B cell (primary cell): ENCODE measurements at regions not wholly inside any gene's neighbourhood (a gene's known extent, or its start where the extent isn't known, plus 50 kb on each side); places are given as distances from the start of the nearest gene placed in this dataset.

Source experiments
- ATAC-seq: fragments of 200-7000 bp; cut with Tn5 transposase; one replicate; pipeline ENCODE4 v1.10.0; 2021; ENCODE audit warnings: low read depth, mild to moderate bottlenecking, moderate number of reproducible peaks, moderate library complexity
- CTCF ChIA-PET: fragments of 350-600 bp; sonication (Branson Sonifier 250); formaldehyde crosslinking; loops from one replicate; lab custom pipeline; 2021; ENCODE audit warnings: antibody characterized with exemption, inconsistent platforms; lab: Charles Lee
- POLR2A ChIA-PET: fragments of 350-600 bp; sonication (Branson Sonifier 250); formaldehyde crosslinking; loops from one replicate; lab custom pipeline; 2021; ENCODE audit warnings: antibody characterized with exemption; lab: Charles Lee
- DNase-seq: peaks from one replicate; pipeline ENCODE4 v3.0.0; 2013
- H2AFZ ChIP-seq: 2 replicates; pipeline ENCODE4 v1.6.1; 2012; ENCODE audit warnings: mild to moderate bottlenecking, low read depth, low read length; ENCODE audit not compliant: insufficient read depth, poor library complexity, severe bottlenecking
- H3K27ac ChIP-seq, 2 donors: 1 replicate in 1 of 2; 2 replicates in 1 of 2; pipeline ENCODE4 v1.5.1; 2012 to 2013; ENCODE audit warnings: low read length in 2 of 2, mild to moderate bottlenecking in 2 of 2, moderate library complexity in 1 of 2
- H3K27me3 ChIP-seq, 4 experiments: fragments of 200-600 bp in 1 of 4; sonication (generic) in 1 of 4; replicated peaks in 1 of 4; 1 replicate in 2 of 4; 2 replicates in 2 of 4; pipeline versions ENCODE4 v1.6.1 to v1.7.0; 2013 to 2016; ENCODE audit warnings: low read length in 3 of 4, mild to moderate bottlenecking in 2 of 4, mixed read lengths in 1 of 4, moderate library complexity in 1 of 4; ENCODE audit not compliant: insufficient read depth in 4 of 4, control insufficient read depth in 3 of 4; ENCODE audit errors: control extremely low read depth in 1 of 4
- H3K36me3 ChIP-seq, 2 experiments: replicated peaks in 1 of 2; 1 replicate in 1 of 2; 2 replicates in 1 of 2; pipeline versions ENCODE4 v1.6.1 to v1.7.1; 2013; ENCODE audit warnings: low read length in 1 of 2; ENCODE audit not compliant: insufficient read depth in 2 of 2, control insufficient read depth in 1 of 2; ENCODE audit errors: control extremely low read depth in 1 of 2, extremely low read depth in 1 of 2
- H3K4me1 ChIP-seq, 2 donors: fragments of 200-600 bp in 1 of 2; sonication (generic) in 1 of 2; 1 replicate in 1 of 2; 2 replicates in 1 of 2; pipeline versions ENCODE4 v1.5.1 to v1.6.1; 2013 to 2017; ENCODE audit warnings: low read length in 2 of 2; ENCODE audit not compliant: control insufficient read depth in 2 of 2, insufficient read depth in 2 of 2
- H3K4me2 ChIP-seq: replicated peaks from 2 replicates; pipeline ENCODE3; 2012; ENCODE audit warnings: mild to moderate bottlenecking, low read depth, low read length; ENCODE audit not compliant: poor library complexity, severe bottlenecking
- H3K4me3 ChIP-seq, 5 experiments: fragments of 200-600 bp in 1 of 5; sonication (generic) in 1 of 5; 1 replicate in 3 of 5; 2 replicates in 2 of 5; pipeline versions ENCODE4 v1.5.1 to v1.7.0; 2011 to 2016; ENCODE audit warnings: low read length in 4 of 5, mild to moderate bottlenecking in 4 of 5, low read depth in 2 of 5, control low read depth in 1 of 5, moderate library complexity in 1 of 5; ENCODE audit not compliant: insufficient read depth in 1 of 5; ENCODE audit errors: control extremely low read depth in 1 of 5, extremely low read depth in 1 of 5
- H3K79me2 ChIP-seq: fragments of 200-600 bp; sonication (generic); one replicate; pipeline ENCODE4 v1.6.0; 2016; ENCODE audit warnings: low read length; ENCODE audit not compliant: control insufficient read depth, insufficient read depth
- H3K9ac ChIP-seq: fragments of 200-600 bp; sonication (generic); 2 replicates; pipeline ENCODE4 v1.6.1; 2017; ENCODE audit warnings: mild to moderate bottlenecking, low read length, moderate library complexity
- H3K9me3 ChIP-seq, 3 donors: one replicate each; pipeline versions ENCODE4 v1.6.1 to v1.7.1; 2013; ENCODE audit warnings: low read length in 2 of 3; ENCODE audit not compliant: control insufficient read depth in 2 of 3, insufficient read depth in 1 of 3; ENCODE audit errors: control extremely low read depth in 1 of 3
- H4K20me1 ChIP-seq: 2 replicates; pipeline ENCODE4 v1.6.0; 2012; ENCODE audit warnings: mild to moderate bottlenecking, low read length; ENCODE audit not compliant: insufficient read depth, control insufficient read depth, poor library complexity, severe bottlenecking
- H3K27ac Mint-ChIP-seq: one replicate; pipeline ENCODE4 v1.8.0; 2021; ENCODE audit warnings: mixed read lengths
- H3K27me3 Mint-ChIP-seq: one replicate; pipeline ENCODE4 v1.8.0; 2021; ENCODE audit warnings: mixed read lengths
- H3K4me1 Mint-ChIP-seq: one replicate; pipeline ENCODE4 v1.8.0; 2021; ENCODE audit warnings: mixed read lengths
- H3K4me3 Mint-ChIP-seq: one replicate; pipeline ENCODE4 v1.8.0; 2021; ENCODE audit warnings: mixed read lengths
- H3K9me3 Mint-ChIP-seq: one replicate; pipeline ENCODE4 v1.8.0; 2022; ENCODE audit warnings: mixed read lengths; ENCODE audit not compliant: insufficient read depth
- CTCF ChIP-seq: fragments of 200-600 bp; IDR thresholded peaks from one replicate; pipeline ENCODE4 v1.8.0; 2022; ENCODE audit warnings: antibody characterized with exemption, mild to moderate bottlenecking
- EZH2 ChIP-seq: IDR thresholded peaks from 2 replicates; pipeline ENCODE4 v1.6.1; 2012; ENCODE audit warnings: borderline replicate concordance, low read depth, mild to moderate bottlenecking, moderate library complexity, low read length; ENCODE audit not compliant: insufficient read depth, poor library complexity, severe bottlenecking
- WGBS: methylation state at CpG from one replicate; pipeline ENCODE4 v1.1.5; 2013; ENCODE audit warnings: missing lambda C conversion rate; ENCODE audit not compliant: insufficient coverage; 5-methylcytosine and 5-hydroxymethylcytosine counted together
- intact Hi-C: fragments of 100-400 bp; cut with micrococcal nuclease; formaldehyde crosslinking; loops from one replicate; pipeline ENCODE4 v1.10.0; 2022

GRCh38 chr6:164547076-164547475, 762.3 kb downstream of the C6orf118 start:
- Histone ChIP-seq H3K4me1 (no peaks in the 10 kb centered on the region), H2AFZ (no peak overlapping the region), H3K36me3 (no peaks in the 10 kb centered on the region), H3K27me3 (no peaks in the 10 kb centered on the region), H4K20me1 (no peaks in the 10 kb centered on the region), H3K4me3 (no peak overlapping the region), H3K79me2 (no peaks in the 10 kb centered on the region), H3K9ac (no peak overlapping the region), H3K27ac (no peak overlapping the region), H3K9me3 (no peaks in the 10 kb centered on the region), H3K4me2 (no peak overlapping the region)
- Mint-ChIP-seq H3K27ac (no peak overlapping the region), H3K27me3 (no peaks in the 10 kb centered on the region), H3K4me1 (no peaks in the 10 kb centered on the region), H3K9me3 (peaks cover 5% of the 10 kb centered on the region), H3K4me3 (no peak overlapping the region)
- DNase-seq (no peak), ATAC-seq (no peak)
- TF ChIP-seq EZH2 (no peak), CTCF (no peak)
- intact Hi-C loops: no loop called here
- CTCF ChIA-PET: no interaction called here
- POLR2A ChIA-PET: no interaction called here
- 67% methylated on average over 1 of the region's 3 CpGs for WGBS

- ChIA-PET CTCF (no interaction called here), POLR2A (no interaction called here)
- no peak overlapping the region for H3K27ac ChIP-seq
- no peak overlapping the region for H3K4me3 Mint-ChIP-seq
- no peaks in the 10 kb centered on the region for H3K27me3 Mint-ChIP-seq
- no peak overlapping the region for H3K9ac ChIP-seq
- H3K9me3 Mint-ChIP-seq: peaks cover 2% of the 10 kb centered on the region
- H3K79me2 ChIP-seq: no peaks in the 10 kb centered on the region
- WGBS: no CpG with 5 or more reads among the region's 2 CpGs
- H4K20me1 ChIP-seq: no peaks in the 10 kb centered on the region
- H3K27me3 ChIP-seq: no peaks in the 10 kb centered on the region
- no peaks in the 10 kb centered on the region for H3K36me3 ChIP-seq
- no peak overlapping the region for H3K27ac Mint-ChIP-seq
- no peak for DNase-seq
- ATAC-seq: no peak
- TF ChIP-seq CTCF (no peak), EZH2 (no peak)
- intact Hi-C loops: no loop called here
- no peak overlapping the region for H3K4me3 ChIP-seq
- H2AFZ ChIP-seq: no peak overlapping the region
- H3K4me1 ChIP-seq: no peaks in the 10 kb centered on the region
- no peaks in the 10 kb centered on the region for H3K9me3 ChIP-seq
- H3K4me1 Mint-ChIP-seq: no peaks in the 10 kb centered on the region
- no peak overlapping the region for H3K4me2 ChIP-seq
Measured at GRCh38 chr6:164546263-164546662, 763.1 kb downstream of the C6orf118 start.
